HFFc6 (cell line): ENCODE measurements at regions not wholly inside any gene's neighbourhood (a gene's known extent, or its start where the extent isn't known, plus 50 kb on each side); places are given as distances from the start of the nearest gene placed in this dataset.
A peak's percentile ranks its signal among the peaks of the same experiment; 100 is the strongest.

ENCODE experiments used
- DNase-seq: peaks from one replicate; pipeline ENCODE4 v3.0.0-alpha.2; 2018
- H3K27ac Mint-ChIP-seq: 2 replicates; pipeline ENCODE4 v1.8.0; 2020; ENCODE audit warnings: mild to moderate bottlenecking, mixed read lengths
- H3K27me3 Mint-ChIP-seq: 2 replicates; pipeline ENCODE4 v1.8.0; 2021; ENCODE audit warnings: mild to moderate bottlenecking, moderate library complexity, mixed read lengths; ENCODE audit not compliant: insufficient read depth
- H3K36me3 Mint-ChIP-seq: 2 replicates; pipeline ENCODE4 v1.8.0; 2021; ENCODE audit warnings: low read depth, mixed read lengths
- H3K4me1 Mint-ChIP-seq: 2 replicates; pipeline ENCODE4 v1.8.0; 2020; ENCODE audit warnings: low read depth, mixed read lengths
- H3K4me3 Mint-ChIP-seq: 2 replicates; pipeline ENCODE4 v1.8.0; 2020; ENCODE audit warnings: mild to moderate bottlenecking, moderate library complexity, mixed read lengths
- H3K9me3 Mint-ChIP-seq: 2 replicates; pipeline ENCODE4 v1.8.0; 2020; ENCODE audit warnings: mild to moderate bottlenecking, mixed read lengths
- CTCF ChIP-seq: fragments of 200-600 bp; sonication (generic); IDR thresholded peaks from 2 replicates; pipeline ENCODE4 v1.5.0; 2021; ENCODE audit warnings: antibody characterized with exemption, mild to moderate bottlenecking

- peaks cover 39% of the 10 kb centered on the region for H3K4me1 Mint-ChIP-seq
- H3K27me3 Mint-ChIP-seq = no peaks in the 10 kb centered on the region; the same call in 1 of the 2 replicates
- DNase-seq = no peak
- TF ChIP-seq CTCF = no peak
- H3K4me3 Mint-ChIP-seq = no peak overlapping the region
- H3K36me3 Mint-ChIP-seq = no peaks in the 10 kb centered on the region; the same call in 1 of the 2 replicates
- no peak overlapping the region for H3K27ac Mint-ChIP-seq
- H3K9me3 Mint-ChIP-seq = no peaks in the 10 kb centered on the region
These were observed 66.6 kb upstream of the RND3 start for GRCh38 chr2:150554046-150554445.

GRCh38 chr2:150552041-150552820, 64.8 kb upstream of the RND3 start:
- no peak for TF ChIP-seq CTCF
- Mint-ChIP-seq H3K36me3 (no peaks in the 10 kb centered on the region; the same call in 1 of the 2 replicates), H3K4me1 (peaks cover 35% of the 10 kb centered on the region), H3K9me3 (no peaks in the 10 kb centered on the region), H3K27ac (no peak overlapping the region; the same call in 1 of the 2 replicates), H3K4me3 (no peak overlapping the region), H3K27me3 (no peaks in the 10 kb centered on the region; the same call in 1 of the 2 replicates)
- DNase-seq = no peak

DNA sequence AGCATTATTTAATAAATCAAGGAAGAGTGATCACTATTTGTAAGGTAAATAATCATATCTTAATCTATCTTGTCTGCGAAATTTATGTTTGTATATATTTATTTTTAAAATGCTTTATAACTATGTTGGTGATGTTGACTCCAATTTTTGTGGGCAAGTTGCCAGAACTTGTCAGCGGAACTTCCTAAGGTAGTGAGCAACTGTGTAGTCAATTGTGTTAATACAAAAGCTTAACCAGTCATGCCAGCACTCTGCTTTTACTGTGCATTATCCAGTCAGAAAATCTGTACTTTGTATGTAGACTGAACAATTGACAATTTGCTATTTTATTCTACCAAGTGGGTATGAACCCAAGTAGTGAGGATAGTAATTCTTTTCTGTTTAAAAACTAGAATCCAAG, 61.9 kb upstream of the RND3 start:
- DNase-seq = no peak
- no peak overlapping the region for H3K27ac Mint-ChIP-seq
- H3K4me3 Mint-ChIP-seq = no peak overlapping the region

GRCh38 chr2:150548527-150548926, 61.1 kb upstream of the RND3 start:
- peak; percentile 71 for TF ChIP-seq CTCF
- Mint-ChIP-seq H3K27ac (no peak overlapping the region), H3K36me3 (no peaks in the 10 kb centered on the region), H3K4me3 (no peak overlapping the region), H3K27me3 (no peaks in the 10 kb centered on the region), H3K9me3 (no peaks in the 10 kb centered on the region), H3K4me1 (peaks cover 23% of the 10 kb centered on the region)
- DNase-seq = peak; percentile 24

More for the DNA sequence above, 61.9 kb upstream of the RND3 start:
- Mint-ChIP-seq H3K36me3 (no peaks in the 10 kb centered on the region; the same call in 1 of the 2 replicates), H3K9me3 (no peaks in the 10 kb centered on the region), H3K27me3 (no peaks in the 10 kb centered on the region), H3K4me1 (peaks cover 23% of the 10 kb centered on the region)
- no peak for TF ChIP-seq CTCF

DNA sequence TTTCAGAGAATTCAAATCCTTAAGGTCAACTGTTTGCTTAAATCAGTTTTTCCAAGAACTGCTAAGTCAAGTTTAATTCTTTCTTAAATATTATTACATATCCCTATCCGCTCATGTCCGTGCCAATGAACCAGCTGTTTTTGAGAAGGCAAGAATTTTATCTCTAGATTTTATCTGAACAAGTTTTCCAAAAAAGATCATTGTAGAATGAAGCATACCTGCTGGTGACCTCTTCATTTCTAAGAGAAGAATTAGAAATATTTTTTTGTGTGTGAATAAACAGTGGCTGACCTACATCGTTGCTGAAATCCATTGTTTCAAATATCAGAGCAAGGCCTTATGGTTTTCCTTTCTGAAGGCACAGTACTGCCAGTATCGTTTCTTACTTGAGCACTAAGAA, 58.4 kb upstream of the RND3 start:
- no peak for TF ChIP-seq CTCF
- Mint-ChIP-seq H3K4me3 (no peak overlapping the region), H3K4me1 (peaks cover 5% of the 10 kb centered on the region; the same call in 1 of the 2 replicates), H3K9me3 (peaks cover 12% of the 10 kb centered on the region), H3K36me3 (peaks cover 10% of the 10 kb centered on the region), H3K27me3 (no peaks in the 10 kb centered on the region), H3K27ac (no peak overlapping the region)
- no peak for DNase-seq
